Activated T-helper 17 cell treated with anti-CD3 and anti-CD28 coated beads, Interleukin-2, amount 50 U/mL, for 72 hours (primary cell): ENCODE measurements at regions not wholly inside any gene's neighbourhood (a gene's known extent, or its start where the extent isn't known, plus 50 kb on each side); places are given as distances from the start of the nearest gene placed in this dataset.

Experiments used
- ATAC-seq: fragments of 150-1000 bp; cut with Tn5 transposase; replicated peaks from 2 replicates; pipeline ENCODE4 v1.10.0; 2021; ENCODE audit warnings: mild to moderate bottlenecking, moderate library complexity
- H3K27ac Mint-ChIP-seq: one replicate; pipeline ENCODE4 v1.8.0; 2022; ENCODE audit warnings: mixed read lengths
- H3K27me3 Mint-ChIP-seq: one replicate; pipeline ENCODE4 v1.8.0; 2022; ENCODE audit warnings: mixed read lengths
- H3K36me3 Mint-ChIP-seq: one replicate; pipeline ENCODE4 v1.8.0; 2022; ENCODE audit warnings: low read depth, mild to moderate bottlenecking, mixed read lengths
- H3K4me1 Mint-ChIP-seq: one replicate; pipeline ENCODE4 v1.8.0; 2022; ENCODE audit warnings: mixed read lengths
- H3K4me3 Mint-ChIP-seq: one replicate; pipeline ENCODE4 v1.8.0; 2022; ENCODE audit warnings: mild to moderate bottlenecking, mixed read lengths
- H3K9me3 Mint-ChIP-seq: one replicate; pipeline ENCODE4 v1.8.0; 2022; ENCODE audit warnings: mixed read lengths

DNA sequence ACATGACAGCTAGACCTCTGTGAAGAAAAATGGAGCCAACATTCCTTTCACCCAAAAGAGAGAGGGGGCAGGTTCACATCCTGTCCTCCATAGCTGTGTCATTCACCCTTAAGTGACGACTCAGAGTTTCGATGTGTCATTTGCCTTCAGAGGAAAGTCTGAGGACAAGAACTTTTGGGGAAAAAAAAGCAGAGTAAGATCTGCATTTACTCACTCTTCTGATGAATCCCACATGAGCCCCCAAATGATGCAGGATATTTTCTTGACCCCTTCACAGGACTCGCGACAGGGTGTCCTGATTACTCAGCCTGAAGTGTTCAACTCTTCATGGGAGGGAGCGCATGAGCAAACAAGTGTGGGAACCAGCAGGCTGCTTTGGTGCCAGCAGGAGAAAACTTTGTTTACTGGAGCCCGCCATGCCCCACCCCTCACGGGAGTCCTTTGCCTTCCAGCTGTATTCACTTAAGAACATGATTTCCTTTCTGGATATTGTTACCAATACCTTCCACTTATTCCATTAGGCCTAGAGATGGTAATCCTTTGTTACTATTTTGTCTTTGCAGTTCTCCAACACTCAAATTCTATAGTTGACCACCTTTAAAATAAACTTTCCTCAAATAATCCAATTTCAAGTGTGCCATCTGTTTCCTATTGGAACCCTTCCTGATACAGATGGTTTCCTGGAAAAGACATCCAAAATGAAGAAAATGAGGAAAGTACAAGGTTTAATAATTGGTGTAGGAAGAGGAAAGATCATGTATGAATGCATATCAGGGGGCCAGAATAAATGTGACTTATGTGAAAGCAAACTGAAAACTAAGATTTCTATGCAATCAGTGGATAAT, 729.8 kb downstream of the FAM181B start:
- H3K4me3 Mint-ChIP-seq: no peak overlapping the region
- no peaks in the 10 kb centered on the region for H3K36me3 Mint-ChIP-seq
- peaks cover 5% of the 10 kb centered on the region for H3K9me3 Mint-ChIP-seq
- no peaks in the 10 kb centered on the region for H3K27me3 Mint-ChIP-seq
- H3K27ac Mint-ChIP-seq: no peak overlapping the region
- ATAC-seq: peak; percentile 49
- H3K4me1 Mint-ChIP-seq: peaks cover 5% of the 10 kb centered on the region

GRCh38 chr11:82003024-82003423, 730.6 kb downstream of the FAM181B start:
- no peaks in the 10 kb centered on the region for H3K27me3 Mint-ChIP-seq
- ATAC-seq: no peak
- no peaks in the 10 kb centered on the region for H3K36me3 Mint-ChIP-seq
- H3K4me1 Mint-ChIP-seq: peaks cover 5% of the 10 kb centered on the region
- no peak overlapping the region for H3K4me3 Mint-ChIP-seq
- H3K27ac Mint-ChIP-seq: no peak overlapping the region
- H3K9me3 Mint-ChIP-seq: peaks cover 5% of the 10 kb centered on the region

DNA sequence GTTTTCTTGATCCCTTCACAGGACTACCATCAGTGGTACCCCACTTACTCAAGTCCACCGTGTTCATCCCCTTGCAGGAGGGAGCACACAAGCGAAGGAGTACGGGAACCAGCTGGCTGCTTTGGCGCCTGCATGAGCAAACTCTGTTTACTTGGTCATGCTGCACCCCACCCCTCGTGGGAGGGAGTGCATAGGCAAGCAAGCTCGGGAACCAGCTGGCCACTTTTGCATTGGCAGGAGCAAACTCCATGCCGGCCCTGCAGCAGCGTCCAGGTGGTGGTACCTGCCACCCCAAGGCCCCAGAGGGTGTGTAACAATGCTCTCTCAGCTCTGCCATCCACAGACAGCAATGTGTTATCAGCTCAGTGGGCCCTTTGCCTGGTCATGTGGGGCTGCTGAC, 737.8 kb downstream of the FAM181B start:
- Mint-ChIP-seq H3K27ac (no peak overlapping the region), H3K9me3 (no peaks in the 10 kb centered on the region), H3K4me3 (no peak overlapping the region), H3K27me3 (no peaks in the 10 kb centered on the region), H3K4me1 (no peaks in the 10 kb centered on the region), H3K36me3 (no peaks in the 10 kb centered on the region)
- no peak for ATAC-seq

GRCh38 chr11:81993755-81994154, 739.9 kb downstream of the FAM181B start:
- Mint-ChIP-seq H3K4me3 (no peak overlapping the region), H3K27ac (no peak overlapping the region), H3K27me3 (no peaks in the 10 kb centered on the region), H3K9me3 (no peaks in the 10 kb centered on the region), H3K4me1 (no peaks in the 10 kb centered on the region), H3K36me3 (no peaks in the 10 kb centered on the region)
- ATAC-seq: no peak

GRCh38 chr11:81990659-81991443, 742.8 kb downstream of the FAM181B start:
- Mint-ChIP-seq H3K27me3 (no peaks in the 10 kb centered on the region), H3K4me1 (no peaks in the 10 kb centered on the region), H3K27ac (no peak overlapping the region), H3K9me3 (no peaks in the 10 kb centered on the region), H3K36me3 (no peaks in the 10 kb centered on the region), H3K4me3 (no peak overlapping the region)
- no peak for ATAC-seq

- H3K4me3 Mint-ChIP-seq: no peak overlapping the region
- no peaks in the 10 kb centered on the region for H3K27me3 Mint-ChIP-seq
- no peaks in the 10 kb centered on the region for H3K36me3 Mint-ChIP-seq
- peaks cover 3% of the 10 kb centered on the region for H3K9me3 Mint-ChIP-seq
- no peak overlapping the region for H3K27ac Mint-ChIP-seq
- no peaks in the 10 kb centered on the region for H3K4me1 Mint-ChIP-seq
- no peak for ATAC-seq
Observed at GRCh38 chr11:81989093-81989492, 744.6 kb downstream of the FAM181B start.

- no peak for ATAC-seq
- Mint-ChIP-seq H3K4me1 (no peaks in the 10 kb centered on the region), H3K9me3 (peaks cover 3% of the 10 kb centered on the region), H3K27me3 (no peaks in the 10 kb centered on the region), H3K4me3 (no peak overlapping the region), H3K36me3 (no peaks in the 10 kb centered on the region), H3K27ac (no peak overlapping the region)
Observed at GRCh38 chr11:81987829-81988472, 745.7 kb downstream of the FAM181B start.

DNA sequence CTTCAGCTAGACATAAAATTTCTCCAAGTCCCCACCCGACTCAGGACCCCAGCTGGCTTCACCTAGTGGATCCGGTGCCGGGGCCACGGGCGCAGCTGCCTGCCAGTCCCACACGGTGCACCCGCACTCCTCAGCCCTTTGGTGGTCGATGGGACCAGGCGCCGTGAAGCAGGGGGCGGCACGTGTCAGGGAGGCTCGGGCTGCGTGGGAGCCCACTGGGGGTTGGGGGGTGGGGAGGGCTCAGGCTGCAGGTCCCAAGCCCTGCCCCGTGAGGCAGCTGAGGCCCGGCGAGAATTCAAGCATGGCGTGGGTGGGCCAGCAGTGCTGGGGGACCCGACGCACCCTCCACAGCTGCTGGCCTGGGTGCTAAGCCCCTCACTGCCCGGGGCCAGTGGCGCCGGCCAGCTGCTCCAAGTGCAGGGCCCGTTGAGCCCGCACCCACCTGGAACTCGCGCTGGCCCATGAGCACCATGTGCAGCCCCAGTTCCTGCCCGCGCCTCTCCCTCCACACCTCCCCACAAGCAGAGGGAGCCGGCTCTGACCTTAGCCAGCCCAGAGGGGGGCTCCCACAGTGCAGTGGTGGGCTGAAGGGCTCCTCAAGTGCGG, 747.0 kb downstream of the FAM181B start:
- no peaks in the 10 kb centered on the region for H3K27me3 Mint-ChIP-seq
- H3K9me3 Mint-ChIP-seq: peaks cover 3% of the 10 kb centered on the region
- H3K36me3 Mint-ChIP-seq: no peaks in the 10 kb centered on the region
- no peak for ATAC-seq
- no peaks in the 10 kb centered on the region for H3K4me1 Mint-ChIP-seq
- H3K27ac Mint-ChIP-seq: no peak overlapping the region
- no peak overlapping the region for H3K4me3 Mint-ChIP-seq

DNA sequence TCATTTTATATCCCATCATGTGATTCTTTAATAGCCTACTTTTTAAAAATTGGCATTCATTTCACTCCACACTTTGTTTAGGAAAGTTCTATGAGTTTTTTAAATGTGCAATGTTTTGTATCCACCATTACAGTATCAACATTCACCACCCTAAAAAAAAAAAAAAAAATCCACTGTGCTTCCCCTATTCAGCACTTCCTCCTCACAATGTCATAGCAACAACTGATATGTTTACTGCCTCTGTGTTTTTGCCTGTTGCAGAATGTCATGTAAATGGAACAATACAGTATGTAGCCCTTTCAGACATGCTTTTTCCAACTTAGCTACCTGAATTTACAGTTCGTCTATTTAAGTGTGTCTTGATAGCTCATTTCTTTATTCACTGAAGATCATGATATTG, 754.2 kb downstream of the FAM181B start:
- Mint-ChIP-seq H3K27me3 (no peaks in the 10 kb centered on the region), H3K9me3 (no peaks in the 10 kb centered on the region), H3K4me1 (no peaks in the 10 kb centered on the region), H3K27ac (no peak overlapping the region), H3K4me3 (no peak overlapping the region), H3K36me3 (no peaks in the 10 kb centered on the region)
- ATAC-seq: no peak

DNA sequence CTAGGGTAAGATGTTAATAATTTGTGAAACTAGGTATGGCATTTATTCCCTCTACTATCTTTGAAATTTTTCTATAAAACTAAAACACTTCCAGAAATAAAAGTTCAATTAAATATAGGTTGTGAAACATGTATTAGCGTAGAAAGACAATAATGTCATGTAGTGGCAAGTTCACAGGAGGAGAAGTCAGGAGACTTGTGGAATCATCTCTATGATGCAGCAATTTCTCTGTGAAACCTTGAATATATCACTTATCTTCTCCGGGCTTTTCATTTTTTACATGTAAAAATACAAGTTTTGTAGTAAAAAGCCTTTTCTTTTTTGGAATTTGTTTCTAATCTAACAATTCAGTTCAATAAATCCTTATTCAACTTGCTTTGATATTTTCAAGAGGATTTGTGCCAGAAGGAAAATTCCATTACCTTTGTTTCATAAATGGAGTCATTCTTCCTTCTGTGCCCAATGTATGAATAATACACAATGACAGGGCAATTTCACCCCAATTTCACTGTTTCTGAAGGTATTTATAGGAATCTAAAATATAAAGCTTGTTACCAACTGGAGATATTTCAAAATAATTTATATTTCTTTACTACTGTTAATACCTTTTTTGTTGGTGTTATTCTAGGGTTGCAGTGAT, 758.3 kb downstream of the FAM181B start:
- Mint-ChIP-seq H3K27ac (no peak overlapping the region), H3K36me3 (no peaks in the 10 kb centered on the region), H3K27me3 (no peaks in the 10 kb centered on the region), H3K4me1 (no peaks in the 10 kb centered on the region), H3K9me3 (no peaks in the 10 kb centered on the region), H3K4me3 (no peak overlapping the region)
- ATAC-seq: no peak

DNA sequence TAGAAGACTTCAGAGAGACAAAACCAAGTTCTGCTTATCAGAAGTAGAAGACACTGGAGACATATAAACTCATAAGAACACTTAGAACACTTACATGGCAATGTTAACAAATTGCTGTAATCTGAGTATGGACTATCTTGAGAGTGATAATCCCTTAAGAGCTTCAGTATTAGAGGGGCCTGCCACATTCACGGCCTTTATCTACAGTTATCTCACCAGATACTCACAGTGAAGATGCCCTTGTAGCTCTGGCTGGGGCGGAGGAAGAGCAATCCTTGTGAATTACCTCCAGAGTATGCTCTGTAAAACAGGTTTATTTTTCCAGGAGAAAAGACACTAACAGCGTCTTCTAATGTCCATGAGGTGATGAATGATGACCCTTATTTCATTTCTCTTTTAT, 762.8 kb downstream of the FAM181B start:
- Mint-ChIP-seq H3K4me3 (no peak overlapping the region), H3K27me3 (no peaks in the 10 kb centered on the region), H3K36me3 (no peaks in the 10 kb centered on the region), H3K4me1 (no peaks in the 10 kb centered on the region), H3K27ac (no peak overlapping the region), H3K9me3 (no peaks in the 10 kb centered on the region)
- no peak for ATAC-seq

DNA sequence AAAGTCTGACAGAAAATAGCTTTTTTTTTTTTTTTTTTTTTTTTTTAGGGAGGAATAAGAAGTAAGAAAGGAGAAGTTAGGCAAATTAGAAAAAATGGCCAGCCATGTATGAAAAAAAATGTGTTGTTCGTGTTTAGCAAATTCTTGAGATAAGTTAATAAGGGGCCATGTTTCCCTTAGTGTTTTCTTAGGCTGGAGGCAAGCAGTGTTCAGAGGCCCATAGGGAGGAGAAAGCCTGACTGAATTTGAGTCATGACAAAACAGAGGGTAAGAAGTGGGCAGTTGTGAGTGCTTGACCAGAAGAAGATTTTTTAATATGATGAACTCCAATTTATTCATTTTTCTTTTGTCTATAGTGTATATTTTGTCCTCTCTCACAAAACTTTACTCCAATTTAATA, 766.4 kb downstream of the FAM181B start:
- no peaks in the 10 kb centered on the region for H3K27me3 Mint-ChIP-seq
- H3K4me3 Mint-ChIP-seq: no peak overlapping the region
- no peak overlapping the region for H3K27ac Mint-ChIP-seq

DNA sequence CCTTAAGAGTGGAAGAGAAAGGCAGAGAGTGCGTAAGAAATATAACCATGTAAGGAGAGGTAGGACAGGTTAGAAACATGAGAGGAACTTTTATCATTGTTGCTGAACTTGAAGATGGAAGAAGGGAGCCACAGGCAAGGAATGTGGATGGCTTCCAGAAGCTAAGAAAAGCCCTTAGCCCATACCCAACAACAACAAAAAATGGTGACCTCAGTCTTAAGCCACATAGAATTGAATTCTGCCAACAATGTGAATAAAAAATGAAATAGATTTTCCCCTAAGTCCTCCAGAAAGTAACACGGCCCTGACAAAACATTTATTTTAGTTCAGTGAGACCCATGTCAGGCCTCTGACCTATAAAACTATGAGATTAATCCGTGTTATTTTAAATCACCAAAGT, 767.3 kb downstream of the FAM181B start:
- H3K27me3 Mint-ChIP-seq: no peaks in the 10 kb centered on the region
- no peaks in the 10 kb centered on the region for H3K36me3 Mint-ChIP-seq

More for the DNA sequence above, 766.4 kb downstream of the FAM181B start:
- no peak for ATAC-seq
- H3K9me3 Mint-ChIP-seq: no peaks in the 10 kb centered on the region
- no peaks in the 10 kb centered on the region for H3K4me1 Mint-ChIP-seq
- H3K36me3 Mint-ChIP-seq: no peaks in the 10 kb centered on the region

DNA sequence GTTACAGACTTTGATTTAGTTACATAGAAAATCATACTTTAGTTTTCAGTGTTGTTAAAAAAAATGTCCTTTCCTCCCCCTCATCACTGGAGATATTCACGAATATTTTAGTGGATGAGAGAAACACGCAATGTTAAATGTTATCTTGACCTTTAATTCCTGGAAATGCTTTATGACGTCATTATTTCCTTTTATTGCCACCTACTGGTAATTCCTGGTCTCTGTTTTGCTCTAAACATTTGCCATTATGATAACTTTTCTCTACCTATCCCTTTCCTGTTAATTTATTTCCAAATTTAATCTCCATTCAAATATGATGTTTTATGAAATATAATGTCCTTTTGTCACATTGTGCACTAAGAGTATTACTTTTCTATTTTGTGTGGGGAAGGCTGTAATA, 770.6 kb downstream of the FAM181B start:
- H3K4me1 Mint-ChIP-seq: no peaks in the 10 kb centered on the region
- H3K36me3 Mint-ChIP-seq: no peaks in the 10 kb centered on the region
- H3K27me3 Mint-ChIP-seq: no peaks in the 10 kb centered on the region
- no peak overlapping the region for H3K4me3 Mint-ChIP-seq
- no peak overlapping the region for H3K27ac Mint-ChIP-seq
- H3K9me3 Mint-ChIP-seq: no peaks in the 10 kb centered on the region
- ATAC-seq: no peak

More for the DNA sequence above, 767.3 kb downstream of the FAM181B start:
- Mint-ChIP-seq H3K4me1 (no peaks in the 10 kb centered on the region), H3K27ac (no peak overlapping the region), H3K9me3 (no peaks in the 10 kb centered on the region), H3K4me3 (no peak overlapping the region)
- no peak for ATAC-seq
